Upper lobe of right lung (tissue), 1 donor: ENCODE measurements at regions not wholly inside any gene's neighbourhood (a gene's known extent, or its start where the extent isn't known, plus 50 kb on each side); places are given as distances from the start of the nearest gene placed in this dataset.
"Not testable (repeated sequence)": the region's sequence is repeated elsewhere in the genome, so short reads cannot be mapped to it uniquely, and the experiment has no call there.

ENCODE experiments used
- ATAC-seq: fragments of 200-7000 bp; cut with Tn5 transposase; one replicate; pipeline ENCODE4 v1.9.1; 2020; ENCODE audit warnings: mild to moderate bottlenecking, moderate library complexity
- DNase-seq: peaks from one replicate; pipeline ENCODE4 v3.0.0-alpha.2; 2020
- H3K27ac ChIP-seq: fragments of 200-600 bp; one replicate; pipeline ENCODE4 v1.8.0; 2022
- H3K27me3 ChIP-seq: fragments of 200-600 bp; one replicate; pipeline ENCODE4 v1.8.0; 2022; ENCODE audit warnings: mild to moderate bottlenecking
- H3K36me3 ChIP-seq: fragments of 200-600 bp; one replicate; pipeline ENCODE4 v1.8.0; 2022
- H3K4me1 ChIP-seq: fragments of 200-600 bp; one replicate; pipeline ENCODE4 v1.8.0; 2022
- H3K4me3 ChIP-seq: fragments of 200-600 bp; one replicate; pipeline ENCODE4 v1.8.0; 2022; ENCODE audit warnings: mild to moderate bottlenecking
- H3K9me3 ChIP-seq: fragments of 200-600 bp; one replicate; pipeline ENCODE4 v1.8.0; 2022
- CTCF ChIP-seq: fragments of 200-600 bp; IDR thresholded peaks from one replicate; pipeline ENCODE4 v1.8.0; 2022; ENCODE audit warnings: antibody characterized with exemption
- intact Hi-C: fragments of 100-400 bp; cut with DNase I; formaldehyde crosslinking; loops from one replicate; pipeline ENCODE4 v1.11.0; 2022
- donor health status: DM: no; HTN: yes; CAD: no; lungs with severe emphysema.

GRCh38 chrX:92241249-92241648, 462.1 kb downstream of the PCDH11X start:
- H3K4me1 ChIP-seq, result no peaks in the 10 kb centered on the region
- no peak for ATAC-seq
- TF ChIP-seq CTCF, result no peak
- H3K4me3 ChIP-seq, result no peak overlapping the region
- DNase-seq, result no peak
- intact Hi-C loops, result no loop called here
- no peak overlapping the region for H3K27ac ChIP-seq
- no peaks in the 10 kb centered on the region for H3K9me3 ChIP-seq
- H3K36me3 ChIP-seq, result no peaks in the 10 kb centered on the region
- no peaks in the 10 kb centered on the region for H3K27me3 ChIP-seq

GRCh38 chrX:92247076-92247475, 467.9 kb downstream of the PCDH11X start:
- H3K36me3 ChIP-seq, result no peaks in the 10 kb centered on the region
- no peak overlapping the region for H3K4me3 ChIP-seq
- no peaks in the 10 kb centered on the region for H3K4me1 ChIP-seq
- no peaks in the 10 kb centered on the region for H3K27me3 ChIP-seq
- H3K9me3 ChIP-seq, result no peaks in the 10 kb centered on the region
- ATAC-seq, result no peak
- intact Hi-C loops, result no loop called here
- no peak for TF ChIP-seq CTCF
- DNase-seq, result no peak
- no peak overlapping the region for H3K27ac ChIP-seq

- no peaks in the 10 kb centered on the region for H3K27me3 ChIP-seq
- H3K9me3 ChIP-seq, result no peaks in the 10 kb centered on the region
- H3K4me1 ChIP-seq, result no peaks in the 10 kb centered on the region
- H3K36me3 ChIP-seq, result no peaks in the 10 kb centered on the region
- no peak overlapping the region for H3K4me3 ChIP-seq
- intact Hi-C loops, result no loop called here
- ATAC-seq, result no peak
- no peak for DNase-seq
- no peak overlapping the region for H3K27ac ChIP-seq
- TF ChIP-seq CTCF, result no peak
Measured at GRCh38 chrX:92249125-92249524, 469.9 kb downstream of the PCDH11X start.

- no peak for ATAC-seq
- H3K9me3 ChIP-seq, result no peaks in the 10 kb centered on the region
- no peak overlapping the region for H3K4me3 ChIP-seq
- intact Hi-C loops, result no loop called here
- no peak overlapping the region for H3K27ac ChIP-seq
- H3K36me3 ChIP-seq, result no peaks in the 10 kb centered on the region
- no peak for DNase-seq
- H3K4me1 ChIP-seq, result no peaks in the 10 kb centered on the region
- H3K27me3 ChIP-seq, result no peaks in the 10 kb centered on the region
- TF ChIP-seq CTCF, result no peak
Measured at GRCh38 chrX:92260102-92260501, 480.9 kb downstream of the PCDH11X start.

- Histone ChIP-seq H3K27me3 (no peaks in the 10 kb centered on the region), H3K36me3 (no peaks in the 10 kb centered on the region), H3K4me3 (no peak overlapping the region), H3K27ac (no peak overlapping the region), H3K4me1 (no peaks in the 10 kb centered on the region), H3K9me3 (no peaks in the 10 kb centered on the region)
- intact Hi-C loops, result no loop called here
- TF ChIP-seq CTCF, result no peak
- DNase-seq, result no peak
- ATAC-seq, result no peak
Measured at GRCh38 chrX:92270936-92271855, 492.0 kb downstream of the PCDH11X start.

GRCh38 chrX:92278556-92278955, 499.4 kb downstream of the PCDH11X start:
- H3K27me3 ChIP-seq, ATAC-seq, DNase-seq, H3K4me1 ChIP-seq, H3K9me3 ChIP-seq, intact Hi-C loops, H3K27ac ChIP-seq, H3K36me3 ChIP-seq, H3K4me3 ChIP-seq: not testable (repeated sequence)

- H3K9me3 ChIP-seq, intact Hi-C loops, H3K4me1 ChIP-seq, H3K4me3 ChIP-seq, H3K27me3 ChIP-seq, H3K36me3 ChIP-seq, ATAC-seq, DNase-seq, H3K27ac ChIP-seq: not testable (repeated sequence)
Measured at GRCh38 chrX:92280347-92280746, 501.2 kb downstream of the PCDH11X start.
